Uterus (tissue), 2 donors: ENCODE measurements at regions not wholly inside any gene's neighbourhood (a gene's known extent, or its start where the extent isn't known, plus 50 kb on each side); places are given as distances from the start of the nearest gene placed in this dataset.

Experiments
- POLR2A ChIP-seq, 2 donors: fragments of 450-650 bp; IDR thresholded peaks; one replicate each; pipeline ENCODE4 v1.6.1; 2016; ENCODE audit warnings: antibody characterized with exemption in 2 of 2, mild to moderate bottlenecking in 1 of 2, moderate library complexity in 1 of 2
- TF ChIP-seq, protein P1 (sequence below), 4 experiments: fragments of 200-600 bp in 2 of 4; fragments of 450-650 bp in 2 of 4; sonication (generic) in 2 of 4; IDR thresholded peaks; one replicate each; pipeline ENCODE4 v1.5.1; 2016 to 2019; ENCODE audit warnings: antibody characterized with exemption in 4 of 4, mild to moderate bottlenecking in 2 of 4, moderate library complexity in 1 of 4

DNA sequence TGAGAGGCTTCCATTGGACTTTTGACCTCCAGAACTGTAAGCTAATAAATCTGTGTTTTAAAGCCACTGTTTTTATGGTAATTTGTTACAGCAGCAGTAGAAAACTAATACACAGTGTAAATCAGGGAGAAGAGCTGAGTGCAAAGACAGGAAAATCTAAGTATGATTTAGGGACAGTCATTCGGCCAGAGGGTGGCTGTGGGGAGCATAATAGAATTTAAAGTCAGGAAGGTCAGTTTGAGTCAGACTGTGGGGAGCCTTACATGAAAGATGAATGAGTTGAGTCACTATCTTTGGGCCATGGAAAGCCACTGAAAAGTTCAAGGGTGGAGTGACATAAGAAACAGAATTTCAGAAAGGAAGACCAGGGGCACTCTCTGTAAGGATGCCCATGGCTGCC, 52.4 kb upstream of the SSX2IP start:
- TF ChIP-seq, protein P1, sequence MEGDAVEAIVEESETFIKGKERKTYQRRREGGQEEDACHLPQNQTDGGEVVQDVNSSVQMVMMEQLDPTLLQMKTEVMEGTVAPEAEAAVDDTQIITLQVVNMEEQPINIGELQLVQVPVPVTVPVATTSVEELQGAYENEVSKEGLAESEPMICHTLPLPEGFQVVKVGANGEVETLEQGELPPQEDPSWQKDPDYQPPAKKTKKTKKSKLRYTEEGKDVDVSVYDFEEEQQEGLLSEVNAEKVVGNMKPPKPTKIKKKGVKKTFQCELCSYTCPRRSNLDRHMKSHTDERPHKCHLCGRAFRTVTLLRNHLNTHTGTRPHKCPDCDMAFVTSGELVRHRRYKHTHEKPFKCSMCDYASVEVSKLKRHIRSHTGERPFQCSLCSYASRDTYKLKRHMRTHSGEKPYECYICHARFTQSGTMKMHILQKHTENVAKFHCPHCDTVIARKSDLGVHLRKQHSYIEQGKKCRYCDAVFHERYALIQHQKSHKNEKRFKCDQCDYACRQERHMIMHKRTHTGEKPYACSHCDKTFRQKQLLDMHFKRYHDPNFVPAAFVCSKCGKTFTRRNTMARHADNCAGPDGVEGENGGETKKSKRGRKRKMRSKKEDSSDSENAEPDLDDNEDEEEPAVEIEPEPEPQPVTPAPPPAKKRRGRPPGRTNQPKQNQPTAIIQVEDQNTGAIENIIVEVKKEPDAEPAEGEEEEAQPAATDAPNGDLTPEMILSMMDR (IDR thresholded peaks at IDR 0.05) = no peak
- no peak for TF ChIP-seq POLR2A (IDR thresholded peaks at IDR 0.05)
